HAP-1 (cell line): ENCODE measurements at regions not wholly inside any gene's neighbourhood (a gene's known extent, or its start where the extent isn't known, plus 50 kb on each side); places are given as distances from the start of the nearest gene placed in this dataset.

Experiments used
- DNase-seq, 2 experiments: peaks; one replicate each; pipeline ENCODE4 v3.0.0-alpha.2; 2016 to 2020; ENCODE audit warnings: low spot score in 2 of 2
- H3K27me3 ChIP-seq: fragments of 250-450 bp; sonication (Bioruptor Pico); 2 replicates; pipeline ENCODE4 v1.5.1; 2020; ENCODE audit warnings: low read depth, mild to moderate bottlenecking, moderate library complexity
- H3K36me3 ChIP-seq: fragments of 250-450 bp; sonication (Bioruptor Pico); replicated peaks from 2 replicates; pipeline ENCODE4 v1.5.1; 2020; ENCODE audit warnings: mild to moderate bottlenecking
- H3K4me1 ChIP-seq: fragments of 250-450 bp; sonication (Bioruptor Pico); 2 replicates; pipeline ENCODE4 v1.5.1; 2020; ENCODE audit warnings: mild to moderate bottlenecking
- H3K4me3 ChIP-seq: fragments of 250-450 bp; sonication (Bioruptor Pico); 2 replicates; pipeline ENCODE4 v1.5.1; 2020; ENCODE audit warnings: mild to moderate bottlenecking, moderate library complexity
- H3K9me3 ChIP-seq: fragments of 250-450 bp; sonication (Bioruptor Pico); 2 replicates; pipeline ENCODE4 v1.5.1; 2020; ENCODE audit warnings: mild to moderate bottlenecking, moderate library complexity
- in situ Hi-C: fragments of 300-500 bp; cut with MboI; formaldehyde crosslinking; loops from 3 replicates; pipeline ENCODE4 v1.14.3; 2020; ENCODE audit warnings: low sequenced_read_pairs, inconsistent platforms, mixed read lengths

DNA sequence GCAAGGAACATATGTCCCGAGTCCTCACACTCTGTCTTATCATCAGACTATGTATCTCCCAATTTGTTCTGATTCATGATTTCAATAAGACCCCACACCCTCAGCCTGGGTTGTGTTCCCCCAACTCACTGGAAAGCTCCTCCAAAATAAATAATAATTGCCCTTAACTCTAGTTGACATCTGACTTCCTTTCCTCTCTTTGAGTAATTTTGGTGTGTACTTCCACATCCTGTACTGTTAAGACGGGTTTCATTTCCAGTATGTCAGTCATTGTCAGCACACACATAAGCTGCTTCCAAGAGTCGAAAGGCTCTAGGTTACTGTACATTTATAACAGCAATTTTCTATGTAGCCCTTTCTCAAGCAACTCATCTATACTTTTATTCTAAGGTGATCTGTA is 52.2 kb upstream of the C1QTNF7 start:
- H3K4me3 ChIP-seq = no peak overlapping the region
- DNase-seq = no peak
- H3K4me1 ChIP-seq = peaks cover 14% of the 10 kb centered on the region
- in situ Hi-C loops = no loop called here
- no peaks in the 10 kb centered on the region for H3K9me3 ChIP-seq
- H3K27me3 ChIP-seq = no peaks in the 10 kb centered on the region
- no peaks in the 10 kb centered on the region for H3K36me3 ChIP-seq

DNA sequence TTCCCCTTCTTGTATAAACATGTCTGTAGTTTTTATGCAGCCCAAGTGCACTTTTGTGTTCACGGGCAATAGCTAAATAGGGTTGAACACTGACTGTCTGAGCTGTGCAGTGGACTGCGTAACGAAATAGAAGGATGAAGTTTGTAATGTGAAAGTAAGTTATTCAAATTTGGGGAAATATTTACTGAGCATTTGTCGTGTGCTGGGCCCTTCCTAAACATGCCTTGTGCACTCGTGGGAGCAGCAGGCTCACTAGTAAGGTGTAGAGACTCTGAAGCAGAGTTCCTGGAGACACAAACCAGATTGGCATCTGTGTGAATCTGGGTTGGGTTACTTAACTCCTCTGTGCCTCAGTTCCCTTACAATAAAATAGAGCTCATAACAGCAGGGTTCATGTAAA is 51.7 kb upstream of the C1QTNF7 start:
- in situ Hi-C loops = no loop called here
- H3K9me3 ChIP-seq = no peaks in the 10 kb centered on the region
- no peaks in the 10 kb centered on the region for H3K36me3 ChIP-seq
- H3K4me1 ChIP-seq = peaks cover 14% of the 10 kb centered on the region
- no peak overlapping the region for H3K4me3 ChIP-seq
- no peaks in the 10 kb centered on the region for H3K27me3 ChIP-seq
- DNase-seq = no peak

DNA sequence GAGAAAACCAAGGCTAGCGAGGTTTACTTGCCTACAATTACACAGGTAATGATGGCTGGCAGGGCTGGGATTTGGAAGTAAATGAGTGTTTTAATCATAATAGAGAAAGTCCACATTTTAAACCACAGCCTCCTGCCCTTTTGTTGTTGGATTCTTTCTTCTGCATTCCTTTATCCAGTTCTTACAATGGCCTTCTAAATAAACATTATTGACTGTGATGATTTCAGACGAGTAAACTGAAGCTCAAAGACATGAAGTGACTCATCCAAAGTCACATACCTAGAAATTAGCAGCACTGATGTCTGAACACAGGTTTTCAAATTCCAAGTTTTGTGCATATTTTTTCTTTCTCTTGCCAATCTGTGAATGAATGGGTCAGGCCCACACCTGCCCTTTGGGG is 51.2 kb upstream of the C1QTNF7 start:
- Histone ChIP-seq H3K4me3 (no peak overlapping the region), H3K27me3 (no peaks in the 10 kb centered on the region), H3K4me1 (peaks cover 14% of the 10 kb centered on the region), H3K36me3 (no peaks in the 10 kb centered on the region), H3K9me3 (no peaks in the 10 kb centered on the region)
- DNase-seq = peak; percentile 16 to 60
- in situ Hi-C loops = no loop called here
